ENCODE measurements at regions not wholly inside any gene's neighbourhood (a gene's known extent, or its start where the extent isn't known, plus 50 kb on each side); places are given as distances from the start of the nearest gene placed in this dataset.

- TF ChIP-seq NFYB (CRISPR knock-in tag; conservative IDR thresholded peaks at IDR 0.05; ENCODE audit: low read depth) = no peak
- no peak for TF ChIP-seq ZNF138 (CRISPR knock-in tag; conservative IDR thresholded peaks at IDR 0.05)
- TF ChIP-seq, protein P1, sequence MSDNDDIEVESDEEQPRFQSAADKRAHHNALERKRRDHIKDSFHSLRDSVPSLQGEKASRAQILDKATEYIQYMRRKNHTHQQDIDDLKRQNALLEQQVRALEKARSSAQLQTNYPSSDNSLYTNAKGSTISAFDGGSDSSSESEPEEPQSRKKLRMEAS (CRISPR knock-in tag; IDR thresholded peaks at IDR 0.05) = no peak
- TF ChIP-seq GABPB1 (CRISPR knock-in tag; IDR thresholded peaks at IDR 0.05) = no peak
- no peak for TF ChIP-seq TEAD1 (CRISPR knock-in tag; IDR thresholded peaks at IDR 0.05)
- TF ChIP-seq NFE2L1 (CRISPR knock-in tag; IDR thresholded peaks at IDR 0.05) = no peak
- TF ChIP-seq USF2 (CRISPR knock-in tag; IDR thresholded peaks at IDR 0.05) = no peak
- TF ChIP-seq FOXJ3 (CRISPR knock-in tag; IDR thresholded peaks at IDR 0.05; ENCODE audit: borderline replicate concordance) = no peak
- TF ChIP-seq CTCF (IDR thresholded peaks at IDR 0.05) = no peak
These were observed 703.8 kb downstream of the MECOM start for GRCh38 chr3:168959731-168960130.
